H54 (cell line): ENCODE measurements at regions not wholly inside any gene's neighbourhood (a gene's known extent, or its start where the extent isn't known, plus 50 kb on each side); places are given as distances from the start of the nearest gene placed in this dataset.
"Not testable (repeated sequence)": the region's sequence is repeated elsewhere in the genome, so short reads cannot be mapped to it uniquely, and the experiment has no call there.

ENCODE experiments used
- DNase-seq: peaks from one replicate; pipeline ENCODE4 v3.0.0; 2011; ENCODE audit warnings: low spot score, mixed read lengths; ENCODE audit not compliant: insufficient read length
- FAIRE-seq: peaks from 3 replicates; lab custom pipeline; 2011; peaks lifted over from hg19 to GRCh38; lab: Jason Lieb, UNC
- POLR2A ChIP-seq: IDR thresholded peaks from 2 replicates; pipeline ENCODE4 v1.6.1; 2011; ENCODE audit warnings: low read depth, mild to moderate bottlenecking, low read length

- FAIRE-seq (no peak), DNase-seq (no peak)
- TF ChIP-seq POLR2A, result no peak
Observed at GRCh38 chr4:189235599-189235998, 705.1 kb upstream of the FRG1 start.

DNA sequence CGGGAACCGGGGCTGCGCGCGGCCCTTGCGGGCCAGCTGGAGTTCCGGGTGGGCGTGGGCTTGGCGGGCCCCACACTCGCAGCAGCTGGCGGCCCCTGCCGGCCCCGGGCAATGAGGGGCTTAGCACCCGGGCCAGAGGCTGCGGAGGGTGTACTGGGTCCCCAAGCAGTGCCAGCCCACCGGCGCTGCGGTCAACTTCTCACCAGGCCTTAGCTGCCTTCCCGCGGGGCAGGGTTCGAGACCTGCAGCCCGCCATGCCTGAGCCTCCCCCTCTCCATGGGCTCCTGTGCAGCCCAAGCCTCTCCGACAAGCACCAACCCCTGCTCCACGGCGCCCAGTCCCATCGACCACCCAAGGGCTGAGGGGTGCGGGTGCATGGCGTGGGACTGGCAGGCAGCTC, 704.4 kb upstream of the FRG1 start:
- DNase-seq, FAIRE-seq: not testable (repeated sequence)

GRCh38 chr4:189237340-189237739, 703.3 kb upstream of the FRG1 start:
- TF ChIP-seq POLR2A, result no peak
- no peak for FAIRE-seq
- DNase-seq, result no peak

DNA sequence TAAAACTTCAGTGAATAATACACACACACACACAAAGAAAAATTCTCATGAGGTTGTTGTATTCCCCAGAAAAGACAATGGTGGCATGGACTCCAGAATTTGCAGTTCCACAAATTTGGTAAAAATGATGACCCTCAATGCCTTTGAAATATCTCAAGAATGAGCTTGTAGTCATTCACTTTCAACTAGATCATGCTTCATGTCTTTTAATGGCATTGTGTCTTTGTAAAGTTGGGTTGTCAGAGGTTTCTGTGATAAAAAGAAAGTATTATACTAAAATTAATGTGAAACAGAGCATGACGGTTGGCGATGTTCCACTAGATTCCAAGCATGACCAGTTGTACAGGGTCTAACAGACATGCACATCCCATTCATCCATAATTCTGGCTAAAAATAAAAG, 685.0 kb upstream of the FRG1 start:
- TF ChIP-seq POLR2A, result no peak
- DNase-seq, result no peak
- no peak for FAIRE-seq

DNA sequence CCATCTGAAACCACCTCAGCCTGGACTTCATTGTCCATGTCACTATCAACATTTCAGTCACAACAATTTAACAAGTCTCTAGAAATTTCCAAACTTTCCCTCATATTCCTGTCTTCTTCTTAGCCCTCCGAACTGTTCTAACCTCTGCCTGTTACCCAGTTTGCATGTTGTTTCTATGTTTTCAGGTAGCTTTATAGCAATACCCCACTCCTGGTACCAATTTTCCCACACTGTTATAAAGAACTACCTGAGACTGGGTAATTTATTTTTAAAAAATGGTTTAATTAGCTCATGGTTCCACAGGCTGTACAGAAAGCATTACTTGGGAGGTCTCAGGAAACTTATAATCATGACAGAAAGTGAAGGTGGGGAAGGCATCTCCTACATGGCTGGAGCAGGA, 679.2 kb upstream of the FRG1 start:
- DNase-seq (no peak), FAIRE-seq (no peak)
- TF ChIP-seq POLR2A, result no peak

- no peak for FAIRE-seq
Observed at GRCh38 chr4:189265515-189265914, 675.2 kb upstream of the FRG1 start.

DNA sequence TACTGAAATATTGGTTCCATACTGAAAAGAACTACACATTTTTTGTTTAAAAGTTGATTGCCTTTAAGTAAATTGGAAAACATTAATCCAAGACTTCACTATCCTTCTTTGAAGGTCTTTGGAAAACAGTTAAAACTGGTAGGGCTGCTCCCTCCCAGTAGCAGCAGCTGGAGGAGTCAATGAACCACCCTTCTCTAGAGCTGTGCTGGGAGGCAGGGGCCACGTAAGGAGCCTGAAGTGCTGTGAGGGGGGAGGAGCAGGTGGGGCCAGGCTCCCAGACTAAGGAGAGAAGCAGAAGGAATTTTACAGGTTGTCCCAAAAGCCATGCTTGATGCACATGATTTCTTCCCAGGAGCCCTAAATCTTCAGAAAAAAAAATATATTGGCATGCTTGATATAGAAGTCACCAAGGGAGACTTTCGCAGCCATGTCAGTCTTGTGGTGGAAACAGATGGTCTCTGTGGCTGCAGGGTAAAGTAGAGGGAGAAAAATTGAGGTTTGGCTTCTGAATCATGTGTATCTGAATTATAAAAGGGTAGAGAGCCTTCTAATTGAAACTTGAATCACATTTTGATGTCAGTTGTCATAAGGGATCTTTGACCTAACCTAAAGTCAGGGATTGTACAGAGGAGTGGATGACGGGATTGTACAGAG, 673.2 kb upstream of the FRG1 start:
- FAIRE-seq (no peak), DNase-seq (no peak)
- no peak for TF ChIP-seq POLR2A

More at GRCh38 chr4:189265515-189265914, 675.2 kb upstream of the FRG1 start:
- no peak for TF ChIP-seq POLR2A
- DNase-seq, result no peak

DNA sequence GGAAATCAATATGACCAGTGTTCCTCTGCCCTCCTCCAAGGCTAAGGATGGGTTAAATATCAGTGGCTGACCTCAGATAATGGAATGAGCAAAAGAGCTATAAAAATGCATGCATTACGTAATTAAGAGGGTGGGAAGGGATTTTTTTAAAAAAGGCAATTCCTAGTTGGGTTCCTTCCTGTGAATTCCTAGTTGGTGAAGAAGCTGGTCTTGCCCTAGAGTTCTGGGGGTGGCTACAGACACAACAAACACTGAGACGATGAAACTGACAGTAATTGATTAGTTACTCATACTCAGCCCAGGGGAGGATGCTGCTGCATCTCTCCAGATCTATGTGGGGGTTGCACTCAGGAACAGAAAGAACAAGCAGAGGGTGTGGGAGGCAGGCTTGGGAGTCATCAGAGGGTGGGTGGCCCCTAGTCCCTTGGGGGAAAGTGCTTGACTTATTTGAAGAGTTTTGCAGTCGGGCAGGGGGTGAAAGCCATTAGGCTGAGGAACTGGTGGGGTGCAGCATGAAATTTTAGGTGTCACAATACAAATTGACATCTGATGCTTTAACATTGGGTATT, 662.0 kb upstream of the FRG1 start:
- FAIRE-seq (no peak), DNase-seq (no peak)
- TF ChIP-seq POLR2A, result no peak

DNA sequence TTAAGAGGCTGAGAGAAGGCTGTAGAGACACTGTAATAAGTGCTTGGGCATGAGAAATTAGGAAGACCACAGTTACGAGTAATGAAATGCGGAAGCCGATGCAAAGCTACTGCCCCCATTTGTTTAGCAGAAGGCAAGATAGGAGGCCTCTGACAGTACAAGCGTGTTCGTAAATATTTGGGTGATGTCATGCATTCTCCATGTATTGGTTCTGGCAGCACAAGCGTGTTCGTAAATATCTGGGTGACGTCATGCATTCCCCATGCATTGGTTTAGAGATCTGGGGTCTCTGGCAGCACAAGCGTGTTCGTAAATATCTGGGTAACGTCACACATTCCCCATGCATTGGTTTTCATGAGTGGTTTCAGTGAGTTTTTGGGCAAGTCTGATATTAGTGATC, 661.5 kb upstream of the FRG1 start:
- FAIRE-seq (no peak), DNase-seq (no peak)
- no peak for TF ChIP-seq POLR2A

DNA sequence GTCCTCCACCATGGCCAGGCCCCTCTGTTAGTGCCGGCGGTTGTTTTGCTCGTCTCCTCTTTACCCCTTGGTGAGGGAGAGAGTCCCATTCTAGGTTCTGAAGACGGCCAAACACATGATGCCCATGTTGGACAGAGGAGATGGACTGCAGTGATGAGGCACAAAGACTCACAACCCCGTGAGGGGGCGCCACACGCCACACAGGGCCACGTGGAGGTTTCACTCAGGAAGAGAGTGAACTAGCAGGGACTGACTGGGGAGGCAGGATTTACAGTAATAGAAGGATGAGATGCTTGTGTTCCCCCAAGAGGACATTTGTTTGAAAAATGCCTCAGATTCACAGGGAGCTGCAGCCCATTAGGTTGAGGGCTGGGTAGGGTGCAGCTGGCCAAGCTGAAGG, 655.3 kb upstream of the FRG1 start:
- no peak for TF ChIP-seq POLR2A
- no peak for FAIRE-seq
- no peak for DNase-seq

DNA sequence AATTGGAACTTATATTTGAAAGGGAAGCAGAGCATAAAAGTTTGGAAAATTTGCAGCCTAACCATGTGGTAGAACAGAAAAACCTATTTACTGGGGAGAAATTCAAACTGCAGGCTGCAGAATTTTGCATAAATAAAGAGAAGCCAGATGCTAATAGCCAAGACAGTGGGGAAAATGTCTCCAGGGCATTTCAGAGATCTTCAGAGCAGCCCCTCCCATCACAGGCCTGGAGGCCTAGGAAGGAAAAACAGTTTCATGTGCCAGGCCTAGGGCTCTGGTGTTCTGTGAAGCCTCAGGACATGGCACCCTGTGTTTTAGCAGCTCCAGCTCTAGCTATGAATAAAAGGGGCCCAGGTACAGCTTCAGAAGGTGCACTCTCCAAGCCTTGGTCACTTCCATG, 648.7 kb upstream of the FRG1 start:
- no peak for FAIRE-seq

GRCh38 chr4:189293459-189293858, 647.2 kb upstream of the FRG1 start:
- DNase-seq (no peak), FAIRE-seq (no peak)
- TF ChIP-seq POLR2A, result no peak

More for the DNA sequence above, 648.7 kb upstream of the FRG1 start:
- no peak for DNase-seq
- no peak for TF ChIP-seq POLR2A

DNA sequence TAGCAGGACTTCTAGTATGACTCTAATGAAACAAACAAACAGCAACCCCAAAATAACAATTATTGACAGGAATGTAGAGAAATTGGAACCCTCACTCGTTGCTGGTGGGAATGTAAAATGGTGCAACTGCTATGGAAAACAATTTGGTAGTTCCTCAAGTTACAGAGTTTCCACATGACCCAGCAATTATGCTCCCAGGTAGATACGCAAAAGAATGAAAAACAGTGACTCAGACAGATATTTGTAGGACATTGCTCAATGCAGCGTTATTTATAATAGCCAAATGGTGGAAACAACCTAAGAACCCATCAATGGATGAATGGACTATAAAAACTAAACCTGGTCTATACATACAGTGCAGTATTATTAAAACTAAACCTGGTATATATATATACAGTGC, 646.1 kb upstream of the FRG1 start:
- FAIRE-seq (no peak), DNase-seq (no peak)
- TF ChIP-seq POLR2A, result no peak

DNA sequence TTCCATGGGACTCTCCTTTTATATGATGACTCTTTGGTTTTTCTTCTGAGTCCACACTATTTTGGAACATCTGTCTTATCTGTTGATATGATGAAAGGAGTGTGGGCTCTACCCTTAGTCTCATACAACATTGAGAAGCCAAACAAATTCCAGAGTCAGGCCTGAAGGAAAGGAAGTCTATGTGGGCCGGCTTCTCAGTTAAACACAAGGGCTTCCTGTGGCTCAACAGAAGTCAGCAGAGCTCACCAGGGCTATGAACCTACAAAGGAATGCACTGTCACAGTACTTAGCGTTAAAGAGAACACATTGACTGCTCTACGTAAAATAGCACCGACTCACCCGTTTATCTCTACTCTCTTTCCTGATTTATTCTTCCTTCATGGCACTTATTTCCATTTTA, 641.0 kb upstream of the FRG1 start:
- FAIRE-seq (no peak), DNase-seq (no peak)
- no peak for TF ChIP-seq POLR2A

GRCh38 chr4:189301692-189302091, 639.0 kb upstream of the FRG1 start:
- no peak for FAIRE-seq
- no peak for DNase-seq
- no peak for TF ChIP-seq POLR2A
